Dermis microvascular lymphatic vessel endothelial cell (primary cell): ENCODE measurements at regions not wholly inside any gene's neighbourhood (a gene's known extent, or its start where the extent isn't known, plus 50 kb on each side); places are given as distances from the start of the nearest gene placed in this dataset.
"Not testable (repeated sequence)": the region's sequence is repeated elsewhere in the genome, so short reads cannot be mapped to it uniquely, and the experiment has no call there.

Experiments
- DNase-seq, 2 donors: peaks; one replicate each; pipeline versions ENCODE4 v3.0.0 to v3.0.0-alpha.2; 2010; ENCODE audit warnings: low read depth in 2 of 2

DNA sequence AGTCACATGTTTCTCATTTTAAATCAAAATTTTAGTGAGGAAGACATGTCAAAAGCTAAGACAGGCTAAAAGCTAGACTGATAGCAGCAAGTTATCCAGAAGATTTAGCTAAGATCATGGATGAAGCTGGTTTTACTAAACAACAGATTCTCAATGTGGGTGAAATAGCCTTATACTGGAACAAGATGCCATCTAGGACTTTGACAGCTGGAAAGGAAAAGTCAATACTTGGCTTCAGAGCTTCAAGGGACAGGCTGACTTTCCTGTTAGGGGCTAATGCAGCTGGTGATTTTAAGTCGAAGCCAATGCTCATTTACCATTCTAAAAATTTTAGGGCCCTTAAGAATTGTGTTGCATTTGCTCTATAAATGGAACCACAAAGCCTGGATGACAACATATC, 455.3 kb upstream of the SLC10A2 start:
- DNase-seq: no peak

DNA sequence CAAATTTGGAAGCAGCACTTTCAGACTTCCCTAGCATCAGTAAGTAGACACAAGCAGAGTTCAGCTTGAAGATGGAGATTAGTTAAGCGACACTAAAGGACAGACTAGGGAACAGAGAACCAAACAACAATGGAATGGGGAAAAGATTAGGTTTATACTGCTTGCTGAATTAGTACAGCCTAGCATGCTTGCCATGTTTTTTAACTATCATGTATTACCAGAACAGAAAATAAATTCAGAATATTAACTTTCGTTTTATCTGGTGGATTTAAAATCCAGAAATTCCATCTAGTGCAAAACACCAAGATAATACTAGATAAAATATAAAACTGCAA, 451.5 kb upstream of the SLC10A2 start:
- no peak for DNase-seq

DNA sequence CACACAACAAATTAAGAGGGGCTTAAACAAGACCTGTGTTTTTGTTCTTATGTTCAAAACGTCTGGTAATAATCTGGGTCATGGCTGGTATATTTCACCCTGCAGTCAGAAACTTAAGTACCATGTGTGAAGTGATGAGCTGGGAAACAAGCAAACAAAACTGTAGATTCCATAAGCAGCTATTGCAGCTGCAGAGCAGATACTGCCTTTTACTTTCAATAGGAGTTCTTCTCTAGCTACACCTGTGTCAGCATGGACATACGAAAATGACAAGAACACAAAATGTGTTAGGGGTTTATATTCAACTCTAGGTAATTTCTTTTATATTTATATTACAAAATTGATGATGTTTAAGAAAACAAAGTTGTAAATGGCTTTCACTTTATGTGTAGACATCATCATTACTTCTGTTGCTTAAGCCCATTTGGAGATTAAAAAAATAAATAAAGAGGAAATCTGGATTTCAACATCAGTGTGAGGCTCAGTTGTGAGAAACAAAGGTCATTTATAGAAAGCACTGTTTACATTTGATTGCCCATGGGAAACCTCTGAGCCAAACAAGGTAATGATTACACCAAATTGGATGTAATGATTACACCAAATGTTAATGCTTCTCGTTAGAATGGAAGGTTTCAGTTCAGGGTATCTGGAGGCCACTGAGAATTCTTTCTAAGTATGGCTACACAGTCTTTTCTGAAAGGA, 451.0 kb upstream of the SLC10A2 start:
- DNase-seq: no peak

DNA sequence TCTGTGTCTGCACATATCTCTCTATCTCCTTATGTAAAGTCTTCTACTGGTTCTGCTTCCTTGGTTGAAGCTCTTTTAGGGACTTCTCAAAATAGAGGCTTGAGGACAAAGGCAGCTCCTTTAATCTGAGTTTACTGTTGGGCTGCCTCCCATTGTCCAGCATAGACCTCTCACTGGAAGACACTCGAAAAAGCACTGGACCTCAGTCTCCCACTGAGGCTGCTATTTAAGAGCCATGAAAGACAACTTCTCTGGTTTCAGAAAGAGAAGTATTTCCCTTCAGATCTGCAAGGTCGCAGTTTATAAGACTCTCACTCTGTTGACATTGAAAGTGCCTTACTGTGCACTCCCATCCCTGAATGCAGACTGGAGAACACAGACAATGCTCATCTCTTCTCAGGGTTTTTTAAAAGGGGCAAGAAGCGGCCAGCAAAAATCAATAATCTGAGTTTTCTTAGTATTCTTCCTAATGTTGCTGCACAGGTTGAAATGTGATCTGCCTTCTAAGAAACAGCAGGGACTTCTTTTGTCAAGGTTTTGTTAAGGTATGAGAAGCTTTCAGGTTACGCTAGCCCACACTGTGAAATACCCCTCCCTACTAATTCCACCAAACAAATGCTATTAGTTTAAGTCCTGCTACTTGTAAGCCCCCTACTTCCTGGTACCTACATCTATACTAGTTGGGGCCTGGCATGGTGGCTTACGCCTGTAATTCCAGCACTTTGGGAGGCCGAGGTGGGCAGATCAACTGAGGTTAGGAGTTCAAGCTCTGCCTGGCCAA, 450.0 kb upstream of the SLC10A2 start:
- no peak for DNase-seq

DNA sequence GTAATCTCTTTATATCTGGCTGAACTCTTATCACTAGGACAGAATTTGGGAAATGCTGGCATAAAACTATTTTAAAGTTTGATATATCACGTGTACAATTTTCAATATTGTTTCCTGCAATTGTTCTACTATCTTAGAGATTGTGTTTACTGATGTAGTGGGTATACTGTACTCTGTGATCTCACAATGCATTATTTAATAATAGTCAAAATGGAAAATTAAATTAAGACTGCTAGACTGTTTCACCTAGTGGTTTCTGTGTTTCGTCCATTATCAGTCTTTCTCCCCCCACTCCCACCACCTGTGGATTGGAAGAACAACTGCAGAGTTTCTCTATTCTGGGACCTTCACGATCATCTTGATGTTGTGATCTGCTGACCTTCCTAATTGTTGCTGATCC, 449.2 kb upstream of the SLC10A2 start:
- DNase-seq: no peak

DNA sequence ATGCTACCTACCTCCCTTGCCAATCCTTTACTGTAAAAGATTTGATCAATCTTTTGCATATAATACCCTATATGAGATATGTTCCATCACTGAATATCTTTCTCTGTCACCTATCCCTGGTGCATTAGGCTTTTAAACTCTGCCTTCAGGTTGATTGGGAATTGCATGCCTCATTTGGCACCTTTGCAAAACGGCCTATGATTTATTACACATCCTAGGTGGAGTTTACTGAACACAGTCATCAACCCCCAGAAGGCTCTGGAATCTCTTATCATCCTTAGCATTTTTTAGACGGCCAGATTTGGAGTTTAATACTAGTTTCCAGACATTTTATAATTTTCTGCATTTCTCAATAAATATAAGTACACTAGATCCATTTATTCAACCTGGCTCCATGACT, 448.4 kb upstream of the SLC10A2 start:
- no peak for DNase-seq

DNA sequence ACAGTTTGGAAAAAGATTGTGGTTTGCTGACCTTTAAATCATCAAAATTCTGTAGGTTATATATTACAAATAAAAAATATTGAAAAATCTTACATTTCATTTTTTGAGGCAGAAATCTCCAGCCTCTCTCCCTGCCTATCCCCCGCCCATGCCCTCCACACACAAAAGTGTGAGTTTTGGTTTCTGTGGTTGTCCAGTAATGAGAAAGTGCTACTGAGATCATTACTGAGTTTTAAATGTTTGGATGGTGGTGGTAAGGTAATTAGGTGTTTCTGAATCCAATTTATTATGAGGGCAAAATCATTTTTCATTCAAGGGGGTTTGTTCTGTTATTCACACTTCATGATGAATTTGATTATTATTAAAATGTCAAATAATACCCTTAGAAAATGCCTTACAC, 448.0 kb upstream of the SLC10A2 start:
- no peak for DNase-seq

DNA sequence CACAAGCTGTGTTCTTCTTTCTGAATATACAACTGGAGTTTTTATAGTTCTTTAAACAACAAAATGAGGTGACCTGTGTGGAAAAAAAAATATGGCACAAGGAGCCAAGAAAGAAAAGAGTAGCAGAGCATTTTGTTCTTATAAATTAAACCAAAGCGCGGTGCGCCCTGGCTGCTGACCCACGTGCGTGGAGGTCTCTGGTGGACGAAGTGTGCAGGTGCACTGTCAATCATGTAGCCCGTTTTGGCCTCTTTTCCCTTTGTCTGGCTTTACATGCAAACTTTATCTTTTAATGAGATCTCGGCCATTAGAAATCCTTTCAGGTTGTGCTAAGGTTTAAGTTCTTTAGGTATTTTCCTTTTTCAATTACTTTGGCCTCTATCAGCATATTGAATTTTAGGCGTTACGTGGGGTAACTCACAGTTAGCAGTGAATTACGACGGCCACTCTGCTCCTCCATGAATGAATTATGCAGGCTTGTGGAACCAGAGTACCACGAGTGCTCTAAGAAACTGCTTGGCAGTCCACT, 443.9 kb upstream of the SLC10A2 start:
- no peak for DNase-seq

DNA sequence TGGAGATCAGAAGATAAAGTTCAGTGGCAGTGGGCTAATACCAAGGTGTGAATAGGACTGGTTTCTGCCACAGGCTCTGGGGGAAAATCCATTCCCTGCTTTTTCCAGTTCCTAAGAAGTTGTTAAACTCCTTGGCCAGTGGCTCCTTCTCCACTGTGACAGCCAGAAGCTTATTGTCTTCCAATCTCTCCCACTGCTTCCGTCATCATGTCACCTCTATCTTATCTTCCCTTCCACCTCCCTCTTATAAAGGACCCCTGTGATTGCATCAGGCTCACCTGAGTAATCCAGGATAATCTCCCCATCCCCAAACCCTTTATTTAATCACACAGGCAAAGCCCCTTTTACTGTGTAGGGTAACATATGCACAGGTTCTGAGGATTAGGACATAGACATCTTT, 431.2 kb upstream of the SLC10A2 start:
- no peak for DNase-seq

DNA sequence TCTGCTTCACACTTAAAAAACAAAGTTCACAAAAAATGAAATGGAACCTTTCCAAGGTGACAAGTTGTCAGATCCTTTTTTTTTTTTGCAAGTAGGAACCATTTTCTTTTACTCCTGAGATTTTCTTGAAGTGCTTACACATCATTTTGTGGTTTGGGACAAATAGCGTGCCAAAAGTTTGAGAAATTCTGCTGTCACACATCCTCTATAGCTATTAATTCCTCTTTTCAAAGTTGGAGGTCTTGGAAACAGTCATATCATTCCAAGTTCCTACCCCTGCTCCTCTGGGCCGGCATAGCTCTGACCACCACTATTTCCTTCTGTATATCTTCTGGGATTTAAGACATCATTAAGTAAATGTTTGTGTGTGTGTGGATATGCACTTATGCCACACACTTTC, 421.6 kb upstream of the SLC10A2 start:
- DNase-seq: no peak

DNA sequence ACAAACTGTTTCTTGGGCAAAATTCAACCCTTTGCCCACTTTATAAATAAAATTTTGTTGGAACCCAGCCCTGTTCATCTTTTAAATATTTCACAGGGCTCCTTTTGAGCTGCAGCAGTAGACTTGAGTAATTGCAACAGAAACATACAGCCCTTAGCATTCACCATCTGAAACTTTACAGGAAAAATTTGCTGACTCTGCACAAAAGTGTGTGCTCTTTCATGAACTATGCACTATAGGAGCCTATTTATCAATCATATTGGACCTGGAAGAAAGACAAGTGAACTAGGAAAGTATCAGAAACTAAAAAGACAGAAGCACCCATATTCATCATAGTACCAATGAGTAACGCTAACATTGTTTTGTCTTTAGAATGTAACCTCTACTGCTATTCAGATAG, 406.9 kb upstream of the SLC10A2 start:
- no peak for DNase-seq

DNA sequence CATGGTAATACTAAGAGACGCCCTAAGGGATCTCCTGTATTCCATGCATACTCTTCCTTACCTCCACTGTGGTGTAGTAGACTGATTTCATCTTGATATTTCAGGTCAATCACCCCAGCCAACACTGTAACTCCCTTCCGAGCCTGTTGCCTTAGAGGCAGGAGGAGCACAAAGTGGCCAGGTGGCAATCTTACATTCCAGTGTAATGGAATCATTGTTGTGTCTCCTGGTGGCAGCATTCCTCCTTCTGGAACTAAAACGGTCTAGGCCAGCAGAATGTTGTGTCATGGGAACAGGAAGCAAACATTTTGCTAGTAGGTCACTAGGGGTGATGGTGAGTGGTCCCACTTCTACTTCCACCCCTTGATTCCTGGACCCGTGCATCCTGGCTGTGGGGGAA, 405.7 kb upstream of the SLC10A2 start:
- no peak for DNase-seq

DNA sequence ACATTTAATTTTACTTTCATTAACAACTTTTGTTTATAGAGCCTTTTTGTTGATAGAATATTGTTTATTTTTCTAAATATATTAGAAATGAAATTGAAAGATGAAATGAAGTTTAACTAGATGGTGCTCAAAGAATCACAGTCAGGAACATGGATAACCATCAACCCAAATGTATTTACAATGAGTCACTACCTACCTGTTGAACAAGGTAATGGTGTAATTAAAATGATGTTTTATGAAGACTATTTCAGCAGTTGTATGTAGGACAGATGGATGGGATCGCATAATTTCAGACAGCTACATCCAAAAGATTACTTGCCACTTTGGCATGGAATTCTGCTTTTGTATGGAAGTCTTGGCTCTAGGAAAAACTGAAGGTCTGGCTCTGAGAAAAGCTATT, 403.6 kb upstream of the SLC10A2 start:
- no peak for DNase-seq

DNA sequence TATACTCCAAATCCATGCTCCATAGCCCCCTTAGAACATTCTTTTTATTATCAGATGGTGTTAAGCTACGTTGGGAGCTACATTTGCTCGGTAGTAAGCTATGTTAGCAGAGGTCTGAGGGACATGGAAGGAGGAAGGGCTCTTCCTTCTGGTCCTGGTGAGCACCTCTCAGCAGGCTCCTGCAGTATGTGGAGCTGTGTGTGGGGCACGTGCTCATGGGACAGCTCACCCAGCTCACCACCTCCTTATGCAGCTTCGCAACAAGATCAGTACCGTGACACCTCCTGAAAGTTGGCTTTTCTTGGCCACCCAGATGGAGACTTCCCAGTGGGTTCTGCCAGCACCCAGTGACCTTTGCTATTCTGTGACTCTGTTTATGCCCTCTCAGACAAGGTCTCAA, 400.5 kb upstream of the SLC10A2 start:
- no peak for DNase-seq

DNA sequence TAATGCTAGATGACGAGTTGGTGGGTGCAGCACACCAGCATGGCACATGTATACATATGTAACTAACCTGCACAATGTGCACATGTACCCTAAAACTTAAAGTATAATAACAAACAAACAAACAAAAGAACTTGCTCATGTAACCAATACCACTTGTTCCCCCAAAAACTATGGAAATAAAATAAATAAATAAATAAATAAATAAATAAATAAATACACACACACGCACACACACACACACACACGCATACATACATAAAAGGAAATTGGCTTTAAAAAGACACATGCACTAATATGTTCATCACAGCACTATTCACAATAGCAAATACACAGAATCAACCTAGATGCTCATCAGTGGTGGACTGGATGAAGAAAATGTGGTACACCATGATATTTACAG, 394.0 kb upstream of the SLC10A2 start:
- not testable (repeated sequence) for DNase-seq

DNA sequence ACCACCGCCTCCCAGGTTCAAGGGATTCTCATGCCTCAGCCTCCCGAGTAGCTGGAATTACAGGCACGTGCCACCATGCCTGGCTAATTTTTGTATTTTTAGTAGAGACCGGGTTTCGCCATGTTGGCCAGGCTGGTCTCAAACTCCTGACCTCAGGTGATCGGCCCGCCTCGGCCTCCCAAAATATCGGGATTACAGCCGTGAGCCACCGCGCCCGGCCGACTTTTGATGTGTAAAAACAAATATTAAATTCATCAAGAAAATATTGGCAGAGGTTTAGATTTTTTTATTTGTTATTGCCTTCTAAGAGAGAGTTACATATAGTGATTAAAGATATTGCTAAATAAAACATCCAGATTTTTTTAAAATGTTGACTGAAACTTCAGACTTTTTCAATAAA, 390.8 kb upstream of the SLC10A2 start:
- not testable (repeated sequence) for DNase-seq

DNA sequence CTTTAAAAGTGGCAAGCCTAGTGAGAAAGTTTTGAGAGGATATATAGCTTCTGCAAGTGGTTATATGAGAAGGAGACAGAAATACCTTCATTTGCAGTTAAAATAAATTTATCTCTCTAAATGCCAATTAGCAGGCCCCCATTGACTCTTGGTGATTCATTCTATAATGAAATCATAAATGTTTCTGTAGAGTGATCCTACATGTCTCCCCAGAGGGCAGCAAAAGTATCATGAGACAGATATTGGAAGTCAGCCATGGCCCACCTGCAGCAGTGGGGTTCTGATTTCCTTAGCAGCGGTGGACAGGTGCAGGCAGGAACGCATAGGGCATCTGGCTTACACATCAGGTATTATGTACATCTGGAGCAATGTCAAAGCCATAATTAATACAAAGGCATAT, 385.4 kb upstream of the SLC10A2 start:
- DNase-seq: no peak

DNA sequence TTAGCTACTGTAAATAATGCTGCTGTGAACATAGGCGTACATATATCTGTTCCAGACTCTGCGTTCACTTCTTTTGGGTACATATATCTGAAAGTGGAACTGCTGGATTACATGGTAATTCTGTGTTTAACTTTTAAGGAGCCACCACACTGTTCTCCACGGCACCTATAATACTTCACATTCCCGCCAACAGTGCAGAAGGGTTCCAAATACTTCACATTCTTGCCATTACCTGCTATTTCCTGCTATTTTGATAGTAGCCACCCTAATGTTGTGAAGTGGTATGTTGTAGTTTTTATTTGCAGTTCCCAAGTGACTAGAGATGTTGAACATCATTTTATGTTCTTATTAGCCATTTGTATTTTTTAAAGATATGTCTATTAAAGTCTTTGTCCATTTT, 377.4 kb upstream of the SLC10A2 start:
- DNase-seq: no peak

DNA sequence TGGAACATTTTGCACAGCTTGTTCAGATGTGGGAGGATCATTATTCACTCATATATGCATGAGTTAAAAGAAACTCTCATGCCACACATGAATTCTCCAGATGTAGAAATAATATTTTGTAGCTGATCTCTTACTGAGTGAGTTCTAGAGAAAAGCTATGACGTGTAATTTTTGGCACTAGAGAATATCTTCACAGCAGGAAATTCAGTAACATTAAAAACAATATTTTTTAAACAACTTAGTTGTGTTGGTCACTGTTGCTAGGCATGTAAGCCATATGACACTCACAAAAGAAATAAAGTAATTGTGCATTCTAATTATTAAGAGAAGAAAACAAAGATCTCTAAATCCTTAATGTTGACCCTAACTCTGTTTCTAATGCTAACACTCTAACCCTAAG, 371.4 kb upstream of the SLC10A2 start:
- DNase-seq: no peak

DNA sequence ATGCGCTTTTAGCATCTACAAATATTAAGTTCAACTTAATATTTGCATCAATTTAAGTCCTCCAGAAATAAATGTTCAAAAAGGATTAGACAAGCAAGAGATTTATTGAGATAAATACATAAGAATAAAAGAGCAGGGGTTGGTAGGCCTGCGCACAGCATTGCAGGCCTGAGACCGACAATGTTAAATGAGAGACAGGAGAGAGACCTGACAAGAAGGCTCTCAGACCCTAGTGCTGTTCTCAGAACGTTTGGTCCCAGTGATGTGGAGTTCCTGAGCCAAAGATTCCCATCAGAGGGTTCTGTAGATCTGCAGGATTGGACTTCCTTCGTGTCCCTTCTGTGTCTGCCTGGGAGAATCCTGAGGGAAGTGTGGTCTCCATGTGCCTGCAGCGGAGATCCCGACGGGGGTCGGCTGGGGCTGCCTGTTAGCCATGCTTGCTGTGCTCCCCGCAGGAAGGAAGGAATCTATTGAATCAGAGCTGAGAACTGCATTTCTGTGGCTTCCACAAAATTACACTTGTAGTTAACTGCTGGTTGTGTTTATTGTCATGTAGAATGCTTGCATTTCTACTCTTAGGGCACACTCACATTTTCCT, 369.9 kb upstream of the SLC10A2 start:
- DNase-seq: no peak

DNA sequence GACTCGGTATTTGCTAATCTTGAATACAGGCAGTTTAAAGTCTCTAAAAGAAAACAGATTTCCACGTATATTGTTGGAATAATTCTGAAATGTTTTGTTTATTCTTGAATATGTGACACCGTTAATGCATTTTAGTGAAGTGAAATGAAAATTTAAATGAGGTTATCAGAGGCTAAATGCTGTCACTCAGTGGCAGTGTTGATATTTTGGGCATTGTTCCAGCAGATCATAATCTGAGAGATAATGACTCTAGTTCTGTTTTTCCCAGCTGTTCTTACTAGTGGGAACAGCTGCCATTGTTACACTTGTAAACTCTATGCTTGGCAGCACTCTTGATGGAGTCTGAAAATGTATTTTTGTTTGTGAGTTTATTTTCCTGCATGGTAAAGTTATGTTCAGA, 365.6 kb upstream of the SLC10A2 start:
- no peak for DNase-seq

DNA sequence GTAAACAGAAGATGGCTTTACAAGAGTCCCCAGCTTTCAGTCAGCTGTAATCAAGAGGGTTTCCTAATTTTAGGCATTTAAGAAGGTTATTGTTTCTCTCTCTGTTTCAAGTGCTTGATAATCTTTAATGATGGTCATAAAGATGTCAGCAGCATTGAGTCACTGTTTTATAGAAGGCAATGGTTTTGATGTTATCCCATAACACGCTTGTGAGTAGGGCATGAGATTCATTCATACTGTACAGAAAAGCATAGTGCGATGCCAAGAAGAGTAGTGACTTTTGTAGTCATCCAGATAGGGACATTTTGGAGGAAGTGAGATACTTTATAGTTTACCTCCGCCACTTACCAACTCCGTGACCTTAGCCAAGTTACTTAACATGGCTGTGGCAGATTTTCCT, 364.2 kb upstream of the SLC10A2 start:
- DNase-seq: no peak

DNA sequence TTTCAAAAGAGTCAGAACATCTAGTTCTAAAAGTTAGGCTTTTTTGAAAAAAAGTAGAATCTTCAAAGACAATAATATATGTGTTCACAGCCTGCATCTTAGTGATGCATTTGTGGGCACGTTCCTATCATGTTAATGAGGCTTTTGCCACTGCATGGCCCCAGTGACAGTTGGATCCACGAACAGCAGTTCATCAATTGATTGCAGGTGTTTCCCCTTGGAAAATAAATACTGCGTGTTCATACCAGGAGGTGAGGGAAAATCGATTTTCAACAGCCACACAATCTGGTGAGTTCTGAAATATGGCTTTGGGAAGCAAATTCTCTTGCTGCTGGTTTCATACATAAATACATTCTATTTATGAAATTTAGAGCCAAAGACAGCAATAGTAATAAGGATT, 343.8 kb upstream of the SLC10A2 start:
- no peak for DNase-seq
